ENCODE measurements at regions not wholly inside any gene's neighbourhood (a gene's known extent, or its start where the extent isn't known, plus 50 kb on each side); places are given as distances from the start of the nearest gene placed in this dataset.

DNA sequence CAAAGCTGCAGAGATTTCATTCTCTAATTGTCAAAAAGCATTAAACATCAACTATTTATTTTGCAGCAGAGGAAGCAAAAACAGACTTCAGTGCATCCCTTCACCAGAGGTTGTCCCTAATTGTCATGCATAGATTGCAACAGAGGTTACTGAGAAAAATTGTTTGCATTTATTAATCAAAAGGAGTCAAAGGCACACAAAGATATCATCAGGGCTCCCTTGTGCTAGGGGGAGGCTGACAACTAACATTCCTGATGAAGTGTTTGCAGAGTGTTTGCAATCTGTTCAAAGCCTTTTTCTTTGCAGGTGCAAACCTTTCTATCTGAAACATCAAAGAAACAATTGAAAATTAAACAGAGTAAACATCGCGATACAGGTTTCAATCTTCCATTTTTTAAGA, 227.5 kb downstream of the TEX36 start:
- TF ChIP-seq, protein P1, sequence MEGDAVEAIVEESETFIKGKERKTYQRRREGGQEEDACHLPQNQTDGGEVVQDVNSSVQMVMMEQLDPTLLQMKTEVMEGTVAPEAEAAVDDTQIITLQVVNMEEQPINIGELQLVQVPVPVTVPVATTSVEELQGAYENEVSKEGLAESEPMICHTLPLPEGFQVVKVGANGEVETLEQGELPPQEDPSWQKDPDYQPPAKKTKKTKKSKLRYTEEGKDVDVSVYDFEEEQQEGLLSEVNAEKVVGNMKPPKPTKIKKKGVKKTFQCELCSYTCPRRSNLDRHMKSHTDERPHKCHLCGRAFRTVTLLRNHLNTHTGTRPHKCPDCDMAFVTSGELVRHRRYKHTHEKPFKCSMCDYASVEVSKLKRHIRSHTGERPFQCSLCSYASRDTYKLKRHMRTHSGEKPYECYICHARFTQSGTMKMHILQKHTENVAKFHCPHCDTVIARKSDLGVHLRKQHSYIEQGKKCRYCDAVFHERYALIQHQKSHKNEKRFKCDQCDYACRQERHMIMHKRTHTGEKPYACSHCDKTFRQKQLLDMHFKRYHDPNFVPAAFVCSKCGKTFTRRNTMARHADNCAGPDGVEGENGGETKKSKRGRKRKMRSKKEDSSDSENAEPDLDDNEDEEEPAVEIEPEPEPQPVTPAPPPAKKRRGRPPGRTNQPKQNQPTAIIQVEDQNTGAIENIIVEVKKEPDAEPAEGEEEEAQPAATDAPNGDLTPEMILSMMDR (conservative IDR thresholded peaks at IDR 0.05) = no peak
- no peak for TF ChIP-seq EZH2 (IDR thresholded peaks at IDR 0.05; ENCODE audit: low read depth)
